ENCODE measurements at regions not wholly inside any gene's neighbourhood (a gene's known extent, or its start where the extent isn't known, plus 50 kb on each side); places are given as distances from the start of the nearest gene placed in this dataset.

DNA sequence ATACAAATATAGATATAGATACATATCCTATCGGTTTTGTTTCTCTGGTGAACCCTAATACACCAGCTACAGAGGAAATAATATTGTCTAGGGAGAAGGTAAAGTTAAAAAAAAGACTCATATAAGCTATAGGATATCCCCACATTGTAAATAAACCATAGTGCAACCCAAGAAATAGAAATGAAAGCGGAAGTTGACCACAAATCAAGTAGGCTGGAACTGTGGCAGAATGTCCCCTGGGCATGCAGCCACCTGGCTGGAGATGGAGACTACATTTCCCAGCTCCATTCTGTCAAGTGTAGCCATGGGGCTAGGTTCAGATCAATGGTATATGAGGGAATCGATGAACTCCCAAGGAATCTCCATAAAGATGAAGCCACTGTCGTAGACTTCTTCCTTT lies 70.1 kb upstream of the RPS6KA2 start:
- TF ChIP-seq POLR2AphosphoS5 (IDR thresholded peaks at IDR 0.05; ENCODE audit: borderline replicate concordance, low read depth, low read length): no peak
- no peak for TF ChIP-seq FOXP2 (optimal IDR thresholded peaks at IDR 0.05; ENCODE audit: control extremely low read depth, extremely low read length, insufficient read depth)
- TF ChIP-seq EZH2 (IDR thresholded peaks at IDR 0.05): no peak
